IPS DF 6.9 (cell line): ENCODE measurements at regions not wholly inside any gene's neighbourhood (a gene's known extent, or its start where the extent isn't known, plus 50 kb on each side); places are given as distances from the start of the nearest gene placed in this dataset.

Experiments
- DNase-seq: peaks from one replicate; pipeline ENCODE4 v3.0.0-alpha.2; 2013; ENCODE audit warnings: low read depth, low spot score
- H3K27ac ChIP-seq: one replicate; pipeline ENCODE4 v1.5.1; 2013; ENCODE audit warnings: low read length, control low read depth
- H3K27me3 ChIP-seq: 2 replicates; pipeline ENCODE4 v1.6.1; 2013; ENCODE audit warnings: mild to moderate bottlenecking, low read length; ENCODE audit not compliant: control insufficient read depth, insufficient read depth
- H3K36me3 ChIP-seq: 2 replicates; pipeline ENCODE4 v1.6.1; 2013; ENCODE audit warnings: low read length; ENCODE audit not compliant: control insufficient read depth, insufficient read depth
- H3K4me1 ChIP-seq: 2 replicates; pipeline ENCODE4 v1.6.1; 2013; ENCODE audit warnings: low read length; ENCODE audit not compliant: control insufficient read depth, insufficient read depth
- H3K4me3 ChIP-seq: 2 replicates; pipeline ENCODE4 v1.5.1; 2013; ENCODE audit warnings: mild to moderate bottlenecking, low read length
- H3K9me3 ChIP-seq: 2 replicates; pipeline ENCODE4 v1.6.1; 2013; ENCODE audit warnings: low read length, inconsistent platforms; ENCODE audit not compliant: control insufficient read depth, insufficient read depth
- WGBS: extraction: QIAGEN DNeasy Blood & Tissue Kit; methylation state at CpG from one replicate; pipeline ENCODE4 v1.1.7; 2013; ENCODE audit warnings: mixed read lengths, missing lambda C conversion rate; ENCODE audit not compliant: insufficient read length, insufficient coverage; 5-methylcytosine and 5-hydroxymethylcytosine counted together

- H3K27ac ChIP-seq, result no peak overlapping the region
- no peaks in the 10 kb centered on the region for H3K9me3 ChIP-seq
- WGBS, result no CpG with 5 or more reads among the region's 2 CpGs
- no peaks in the 10 kb centered on the region for H3K4me1 ChIP-seq
- no peak for DNase-seq
- no peaks in the 10 kb centered on the region for H3K27me3 ChIP-seq
- no peak overlapping the region for H3K4me3 ChIP-seq
- no peaks in the 10 kb centered on the region for H3K36me3 ChIP-seq
These were observed 297.8 kb downstream of the SP3 start for GRCh38 chr2:173667415-173667814.

- H3K36me3 ChIP-seq, result no peaks in the 10 kb centered on the region
- whole genome bisulfite sequencing, result no CpG with 5 or more reads among the region's 1 CpG
- no peak overlapping the region for H3K4me3 ChIP-seq
- H3K27me3 ChIP-seq, result no peaks in the 10 kb centered on the region
- H3K27ac ChIP-seq, result no peak overlapping the region
- no peaks in the 10 kb centered on the region for H3K4me1 ChIP-seq
- no peak for DNase-seq
- no peaks in the 10 kb centered on the region for H3K9me3 ChIP-seq
These were observed 295.8 kb downstream of the SP3 start for GRCh38 chr2:173669271-173669853.

GRCh38 chr2:173669888-173670287 lies 295.3 kb downstream of the SP3 start:
- Histone ChIP-seq H3K4me1 (no peaks in the 10 kb centered on the region), H3K4me3 (no peak overlapping the region), H3K27me3 (no peaks in the 10 kb centered on the region), H3K27ac (no peak overlapping the region), H3K9me3 (no peaks in the 10 kb centered on the region), H3K36me3 (no peaks in the 10 kb centered on the region)
- no peak for DNase-seq

- no peak overlapping the region for H3K4me3 ChIP-seq
- H3K27me3 ChIP-seq, result no peaks in the 10 kb centered on the region
- H3K4me1 ChIP-seq, result no peaks in the 10 kb centered on the region
- no peaks in the 10 kb centered on the region for H3K9me3 ChIP-seq
- WGBS, result no CpG with 5 or more reads among the region's 3 CpGs
- H3K27ac ChIP-seq, result no peak overlapping the region
- H3K36me3 ChIP-seq, result no peaks in the 10 kb centered on the region
- no peak for DNase-seq
These were observed 292.4 kb downstream of the SP3 start for GRCh38 chr2:173672573-173673340.

GRCh38 chr2:173673640-173674039 lies 291.5 kb downstream of the SP3 start:
- Histone ChIP-seq H3K27ac (no peak overlapping the region), H3K27me3 (no peaks in the 10 kb centered on the region), H3K36me3 (no peaks in the 10 kb centered on the region), H3K4me3 (no peak overlapping the region), H3K4me1 (no peaks in the 10 kb centered on the region), H3K9me3 (no peaks in the 10 kb centered on the region)
- no peak for DNase-seq
- WGBS, result no CpG with 5 or more reads among the region's 1 CpG

GRCh38 chr2:173676647-173677046 lies 288.5 kb downstream of the SP3 start:
- Histone ChIP-seq H3K27ac (no peak overlapping the region), H3K27me3 (no peaks in the 10 kb centered on the region)
- WGBS, result no CpG with 5 or more reads among the region's 1 CpG

GRCh38 chr2:173678186-173678585 lies 287.0 kb downstream of the SP3 start:
- WGBS, result no CpG with 5 or more reads among the region's 1 CpG
- no peak for DNase-seq
- Histone ChIP-seq H3K4me3 (no peak overlapping the region), H3K9me3 (no peaks in the 10 kb centered on the region), H3K36me3 (no peaks in the 10 kb centered on the region), H3K27me3 (no peaks in the 10 kb centered on the region), H3K4me1 (no peaks in the 10 kb centered on the region), H3K27ac (no peak overlapping the region)

More at GRCh38 chr2:173676647-173677046, 288.5 kb downstream of the SP3 start:
- Histone ChIP-seq H3K4me1 (no peaks in the 10 kb centered on the region), H3K9me3 (no peaks in the 10 kb centered on the region), H3K4me3 (no peak overlapping the region), H3K36me3 (no peaks in the 10 kb centered on the region)
- no peak for DNase-seq

- Histone ChIP-seq H3K36me3 (no peaks in the 10 kb centered on the region), H3K4me1 (no peaks in the 10 kb centered on the region), H3K27ac (no peak overlapping the region), H3K27me3 (no peaks in the 10 kb centered on the region), H3K4me3 (no peak overlapping the region), H3K9me3 (no peaks in the 10 kb centered on the region)
- WGBS, result no CpG with 5 or more reads among the region's 3 CpGs
- DNase-seq, result no peak
These were observed 284.6 kb downstream of the SP3 start for GRCh38 chr2:173680574-173680973.

GRCh38 chr2:173681881-173682650 lies 283.1 kb downstream of the SP3 start:
- no peak for DNase-seq
- no CpG with 5 or more reads among the region's 4 CpGs for WGBS
- no peaks in the 10 kb centered on the region for H3K27me3 ChIP-seq
- H3K36me3 ChIP-seq, result no peaks in the 10 kb centered on the region
- H3K4me1 ChIP-seq, result no peaks in the 10 kb centered on the region
- H3K4me3 ChIP-seq, result no peak overlapping the region
- no peaks in the 10 kb centered on the region for H3K9me3 ChIP-seq
- no peak overlapping the region for H3K27ac ChIP-seq

GRCh38 chr2:173684896-173685459 lies 280.2 kb downstream of the SP3 start:
- no peaks in the 10 kb centered on the region for H3K36me3 ChIP-seq
- no peak overlapping the region for H3K4me3 ChIP-seq
- WGBS, result no CpG with 5 or more reads among the region's 6 CpGs
- H3K4me1 ChIP-seq, result no peaks in the 10 kb centered on the region
- no peak overlapping the region for H3K27ac ChIP-seq
- no peaks in the 10 kb centered on the region for H3K27me3 ChIP-seq
- H3K9me3 ChIP-seq, result no peaks in the 10 kb centered on the region
- no peak for DNase-seq
